Neural cell (in vitro differentiated cells): ENCODE measurements at regions not wholly inside any gene's neighbourhood (a gene's known extent, or its start where the extent isn't known, plus 50 kb on each side); places are given as distances from the start of the nearest gene placed in this dataset.

ENCODE experiments used
- H2AFZ ChIP-seq: fragments of 200-600, 300-800 bp; sonication (generic), shearing (Covaris generic); 2 replicates; pipeline ENCODE4 v1.6.0; 2014; ENCODE audit warnings: low read depth, mild to moderate bottlenecking, antibody characterized with exemption, low read length, moderate library complexity
- H3F3A ChIP-seq: fragments of 200-600 bp; shearing (Covaris generic); 2 replicates; pipeline ENCODE4 v1.6.1; 2016; ENCODE audit warnings: mild to moderate bottlenecking, moderate library complexity, mixed read lengths, antibody characterized with exemption, low read length; ENCODE audit not compliant: insufficient read depth, poor library complexity, severe bottlenecking
- H3K27ac ChIP-seq: fragments of 200-600, 300-800 bp; sonication (generic), shearing (Covaris generic); 2 replicates; pipeline ENCODE4 v1.5.1; 2014; ENCODE audit warnings: mild to moderate bottlenecking, low read length, moderate library complexity
- H3K27me3 ChIP-seq: fragments of 300-800, 200-600 bp; sonication (generic), shearing (Covaris generic); 2 replicates; pipeline ENCODE4 v1.6.0; 2014; ENCODE audit warnings: mild to moderate bottlenecking, low read depth, low read length, moderate library complexity; ENCODE audit not compliant: insufficient read depth
- H3K36me3 ChIP-seq: fragments of 300-800, 200-600 bp; sonication (generic), shearing (Covaris generic); 2 replicates; pipeline ENCODE4 v1.5.1; 2014; ENCODE audit warnings: mild to moderate bottlenecking, antibody characterized with exemption, low read length, moderate library complexity; ENCODE audit not compliant: insufficient read depth
- H3K4me2 ChIP-seq: fragments of 300-800, 200-600 bp; sonication (generic), shearing (Covaris generic); 2 replicates; pipeline ENCODE4 v1.6.0; 2014; ENCODE audit warnings: mild to moderate bottlenecking, low read length
- H3K4me3 ChIP-seq: fragments of 300-800, 200-600 bp; sonication (generic), shearing (Covaris generic); 2 replicates; pipeline ENCODE4 v1.5.1; 2014; ENCODE audit warnings: mild to moderate bottlenecking, low read length, moderate library complexity
- H3K79me2 ChIP-seq: fragments of 200-600 bp; shearing (Covaris generic); replicated peaks from 2 replicates; pipeline ENCODE4 v1.6.0; 2014; ENCODE audit warnings: mild to moderate bottlenecking, low read length, moderate library complexity; ENCODE audit not compliant: insufficient read depth
- H3K9ac ChIP-seq: fragments of 300-800, 200-600 bp; sonication (generic), shearing (Covaris generic); 2 replicates; pipeline ENCODE4 v1.6.1; 2016; ENCODE audit warnings: mild to moderate bottlenecking, low read length, mixed read lengths
- H3K9me2 ChIP-seq: fragments of 200-600 bp; shearing (Covaris generic); 2 replicates; pipeline ENCODE4 v1.6.1; 2016; ENCODE audit warnings: mild to moderate bottlenecking, low read length, mixed read lengths; ENCODE audit not compliant: insufficient read depth
- H3K9me3 ChIP-seq: fragments of 200-600, 300-800 bp; sonication (generic), shearing (Covaris generic); 2 replicates; pipeline ENCODE4 v1.6.1; 2016; ENCODE audit warnings: mild to moderate bottlenecking, mixed run types, low read length, moderate library complexity, mixed read lengths
- H4K20me1 ChIP-seq: fragments of 200-600 bp; shearing (Covaris generic); 2 replicates; pipeline ENCODE4 v1.6.1; 2016; ENCODE audit warnings: mild to moderate bottlenecking, mixed run types; ENCODE audit not compliant: insufficient read depth
- EP300 ChIP-seq: fragments of 450-650 bp; conservative IDR thresholded peaks from 2 replicates; pipeline ENCODE4 v1.6.1; 2014; ENCODE audit warnings: antibody characterized with exemption, mild to moderate bottlenecking, moderate library complexity; ENCODE audit not compliant: poor library complexity, severe bottlenecking
- EZH2 ChIP-seq: fragments of 200-600, 300-800 bp; shearing (Covaris generic), sonication (generic); IDR thresholded peaks from 2 replicates; pipeline ENCODE4 v1.6.1; 2014; ENCODE audit warnings: antibody characterized with exemption, low read length, borderline replicate concordance, mild to moderate bottlenecking; ENCODE audit not compliant: insufficient read depth, poor library complexity, severe bottlenecking
- MXI1 ChIP-seq: fragments of 450-650 bp; conservative IDR thresholded peaks from 2 replicates; pipeline ENCODE4 v1.6.1; 2014; ENCODE audit warnings: antibody characterized with exemption, mild to moderate bottlenecking; ENCODE audit not compliant: poor library complexity, severe bottlenecking
- POLR2AphosphoS5 ChIP-seq: IDR thresholded peaks from 2 replicates; pipeline ENCODE4 v1.6.1; 2012
- RAD21 ChIP-seq: fragments of 450-650 bp; conservative IDR thresholded peaks from 2 replicates; pipeline ENCODE4 v1.6.1; 2014; ENCODE audit warnings: antibody characterized with exemption, mild to moderate bottlenecking, moderate library complexity
- SMC3 ChIP-seq: fragments of 450-650 bp; conservative IDR thresholded peaks from 2 replicates; pipeline ENCODE4 v1.6.1; 2014; ENCODE audit warnings: antibody characterized with exemption, mild to moderate bottlenecking, moderate library complexity; ENCODE audit not compliant: poor library complexity
- TAF1 ChIP-seq: IDR thresholded peaks from 2 replicates; pipeline ENCODE4 v1.6.1; 2012; ENCODE audit warnings: low read depth
- TF ChIP-seq, protein P1 (sequence below): IDR thresholded peaks from 2 replicates; pipeline ENCODE4 v1.6.1; 2012; ENCODE audit warnings: borderline replicate concordance
- TF ChIP-seq, protein P2 (sequence below): fragments of 450-650 bp; IDR thresholded peaks from 2 replicates; pipeline ENCODE4 v1.5.1; 2014; ENCODE audit warnings: antibody characterized with exemption, mild to moderate bottlenecking, moderate library complexity; ENCODE audit not compliant: poor library complexity, severe bottlenecking

DNA sequence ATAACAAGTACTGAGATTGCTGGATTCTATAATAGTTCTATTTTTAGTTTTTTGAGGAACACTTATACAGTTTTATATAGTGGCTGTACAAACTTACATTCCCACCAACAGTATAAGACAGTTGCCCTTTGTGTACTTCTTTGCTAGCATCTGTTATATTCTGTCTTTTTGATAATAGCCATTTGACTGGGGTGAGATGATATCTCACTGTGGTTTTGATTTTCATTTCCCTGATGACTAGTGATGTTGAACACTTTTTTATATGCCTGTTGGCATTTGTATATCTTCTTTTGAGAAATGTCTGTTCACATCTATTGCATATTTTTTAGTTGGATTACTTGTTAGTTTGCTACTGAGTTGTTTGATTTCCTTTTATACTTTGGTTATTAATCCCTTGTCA is 204.1 kb upstream of the SMC2 start:
- Histone ChIP-seq H3K36me3 (no peaks in the 10 kb centered on the region), H3F3A (no peaks in the 10 kb centered on the region), H3K9ac (no peak overlapping the region), H3K79me2 (no peaks in the 10 kb centered on the region), H2AFZ (no peak overlapping the region), H3K4me2 (no peak overlapping the region), H3K27ac (no peak overlapping the region), H3K4me3 (no peak overlapping the region), H3K27me3 (no peaks in the 10 kb centered on the region), H3K9me2 (no peaks in the 10 kb centered on the region), H4K20me1 (no peaks in the 10 kb centered on the region), H3K9me3 (no peaks in the 10 kb centered on the region)
- TF ChIP-seq MXI1 (no peak), POLR2AphosphoS5 (no peak), EP300 (no peak), TAF1 (no peak), SMC3 (no peak), EZH2 (no peak), RAD21 (no peak)
- TF ChIP-seq, protein P1, sequence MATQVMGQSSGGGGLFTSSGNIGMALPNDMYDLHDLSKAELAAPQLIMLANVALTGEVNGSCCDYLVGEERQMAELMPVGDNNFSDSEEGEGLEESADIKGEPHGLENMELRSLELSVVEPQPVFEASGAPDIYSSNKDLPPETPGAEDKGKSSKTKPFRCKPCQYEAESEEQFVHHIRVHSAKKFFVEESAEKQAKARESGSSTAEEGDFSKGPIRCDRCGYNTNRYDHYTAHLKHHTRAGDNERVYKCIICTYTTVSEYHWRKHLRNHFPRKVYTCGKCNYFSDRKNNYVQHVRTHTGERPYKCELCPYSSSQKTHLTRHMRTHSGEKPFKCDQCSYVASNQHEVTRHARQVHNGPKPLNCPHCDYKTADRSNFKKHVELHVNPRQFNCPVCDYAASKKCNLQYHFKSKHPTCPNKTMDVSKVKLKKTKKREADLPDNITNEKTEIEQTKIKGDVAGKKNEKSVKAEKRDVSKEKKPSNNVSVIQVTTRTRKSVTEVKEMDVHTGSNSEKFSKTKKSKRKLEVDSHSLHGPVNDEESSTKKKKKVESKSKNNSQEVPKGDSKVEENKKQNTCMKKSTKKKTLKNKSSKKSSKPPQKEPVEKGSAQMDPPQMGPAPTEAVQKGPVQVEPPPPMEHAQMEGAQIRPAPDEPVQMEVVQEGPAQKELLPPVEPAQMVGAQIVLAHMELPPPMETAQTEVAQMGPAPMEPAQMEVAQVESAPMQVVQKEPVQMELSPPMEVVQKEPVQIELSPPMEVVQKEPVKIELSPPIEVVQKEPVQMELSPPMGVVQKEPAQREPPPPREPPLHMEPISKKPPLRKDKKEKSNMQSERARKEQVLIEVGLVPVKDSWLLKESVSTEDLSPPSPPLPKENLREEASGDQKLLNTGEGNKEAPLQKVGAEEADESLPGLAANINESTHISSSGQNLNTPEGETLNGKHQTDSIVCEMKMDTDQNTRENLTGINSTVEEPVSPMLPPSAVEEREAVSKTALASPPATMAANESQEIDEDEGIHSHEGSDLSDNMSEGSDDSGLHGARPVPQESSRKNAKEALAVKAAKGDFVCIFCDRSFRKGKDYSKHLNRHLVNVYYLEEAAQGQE: no peak
- TF ChIP-seq, protein P2, sequence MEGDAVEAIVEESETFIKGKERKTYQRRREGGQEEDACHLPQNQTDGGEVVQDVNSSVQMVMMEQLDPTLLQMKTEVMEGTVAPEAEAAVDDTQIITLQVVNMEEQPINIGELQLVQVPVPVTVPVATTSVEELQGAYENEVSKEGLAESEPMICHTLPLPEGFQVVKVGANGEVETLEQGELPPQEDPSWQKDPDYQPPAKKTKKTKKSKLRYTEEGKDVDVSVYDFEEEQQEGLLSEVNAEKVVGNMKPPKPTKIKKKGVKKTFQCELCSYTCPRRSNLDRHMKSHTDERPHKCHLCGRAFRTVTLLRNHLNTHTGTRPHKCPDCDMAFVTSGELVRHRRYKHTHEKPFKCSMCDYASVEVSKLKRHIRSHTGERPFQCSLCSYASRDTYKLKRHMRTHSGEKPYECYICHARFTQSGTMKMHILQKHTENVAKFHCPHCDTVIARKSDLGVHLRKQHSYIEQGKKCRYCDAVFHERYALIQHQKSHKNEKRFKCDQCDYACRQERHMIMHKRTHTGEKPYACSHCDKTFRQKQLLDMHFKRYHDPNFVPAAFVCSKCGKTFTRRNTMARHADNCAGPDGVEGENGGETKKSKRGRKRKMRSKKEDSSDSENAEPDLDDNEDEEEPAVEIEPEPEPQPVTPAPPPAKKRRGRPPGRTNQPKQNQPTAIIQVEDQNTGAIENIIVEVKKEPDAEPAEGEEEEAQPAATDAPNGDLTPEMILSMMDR: no peak

DNA sequence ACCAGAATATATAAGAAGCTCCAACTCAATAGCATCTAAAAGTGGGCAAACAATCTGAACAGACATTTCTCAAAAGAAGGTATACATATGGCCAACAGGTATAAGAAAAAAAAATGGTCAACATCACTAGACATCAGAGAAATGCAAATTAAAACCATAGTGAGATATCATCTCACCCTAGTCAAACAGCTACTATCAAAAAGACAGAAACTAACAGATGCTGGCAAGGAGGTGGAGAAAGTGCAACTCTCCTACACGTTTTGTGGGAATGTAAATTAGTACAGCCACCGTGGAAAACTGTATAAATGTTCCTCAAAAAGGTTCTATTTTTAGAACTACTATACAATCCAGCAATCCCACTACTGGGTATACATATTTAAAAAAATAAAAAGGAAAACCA is 199.9 kb upstream of the SMC2 start:
- Histone ChIP-seq H3K36me3 (no peaks in the 10 kb centered on the region), H2AFZ (no peak overlapping the region), H4K20me1 (no peaks in the 10 kb centered on the region), H3K27me3 (no peaks in the 10 kb centered on the region), H3K79me2 (no peaks in the 10 kb centered on the region), H3F3A (no peaks in the 10 kb centered on the region), H3K9ac (no peak overlapping the region), H3K27ac (no peak overlapping the region), H3K9me3 (no peaks in the 10 kb centered on the region), H3K9me2 (no peaks in the 10 kb centered on the region), H3K4me2 (no peak overlapping the region), H3K4me3 (no peak overlapping the region)
- TF ChIP-seq MXI1 (no peak), POLR2AphosphoS5 (no peak), RAD21 (no peak), EZH2 (no peak), TAF1 (no peak), SMC3 (no peak), EP300 (no peak)
- TF ChIP-seq, protein P1: no peak
- TF ChIP-seq, protein P2: no peak
